HG02623 (cell line): ENCODE measurements at regions not wholly inside any gene's neighbourhood (a gene's known extent, or its start where the extent isn't known, plus 50 kb on each side); places are given as distances from the start of the nearest gene placed in this dataset.

Source experiments
- ATAC-seq: cut with Tn5 transposase; IDR thresholded peaks from one replicate; pipeline ENCODE4 v1.9.1; 2021; ENCODE audit warnings: moderate library complexity; ENCODE audit not compliant: unreplicated experiment

DNA sequence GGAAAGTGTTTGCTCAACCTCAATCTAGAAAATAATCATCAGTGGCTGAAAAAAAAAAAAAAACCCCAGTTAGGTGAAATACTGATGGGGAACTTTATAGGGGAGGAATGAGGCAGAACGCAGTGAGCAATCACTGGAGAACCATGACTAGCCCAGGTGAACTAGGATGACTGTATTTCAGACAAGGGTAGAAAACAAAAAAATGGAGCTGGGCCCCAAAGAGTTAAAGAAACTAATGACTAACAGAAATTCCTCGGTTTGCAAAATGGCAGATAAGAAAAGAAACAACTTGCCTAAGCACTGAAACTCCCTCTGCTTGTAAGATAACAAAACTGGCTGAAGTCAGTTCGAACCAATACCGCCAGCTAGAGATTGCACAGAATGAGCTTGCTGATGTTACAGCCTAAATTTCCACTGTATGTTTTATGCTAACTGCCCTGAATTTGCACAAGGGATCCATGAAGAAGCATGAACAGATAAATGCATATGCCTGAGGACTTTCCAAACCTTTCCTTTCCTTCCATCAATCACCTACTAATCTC, 245.9 kb downstream of the METTL4 start:
- no peak for ATAC-seq

DNA sequence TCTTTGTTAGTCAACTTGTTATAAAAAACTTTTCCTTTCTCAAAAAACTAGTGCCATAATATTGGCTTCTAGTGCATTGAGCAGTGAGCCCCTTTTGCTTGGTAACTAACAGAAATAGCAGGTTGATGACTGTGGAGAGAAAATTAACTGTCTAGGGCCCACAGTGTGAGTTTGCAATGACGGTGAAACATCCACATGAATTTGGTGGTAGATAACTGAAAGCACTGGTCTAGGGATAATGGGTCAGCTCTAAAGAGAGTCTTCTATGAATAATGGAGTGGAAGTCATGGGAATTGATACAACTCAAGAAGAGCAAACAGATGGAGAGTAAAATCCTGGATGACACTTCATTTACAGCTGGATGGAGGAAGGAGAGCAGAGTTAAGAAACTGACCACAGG, 245.4 kb downstream of the METTL4 start:
- ATAC-seq: no peak

DNA sequence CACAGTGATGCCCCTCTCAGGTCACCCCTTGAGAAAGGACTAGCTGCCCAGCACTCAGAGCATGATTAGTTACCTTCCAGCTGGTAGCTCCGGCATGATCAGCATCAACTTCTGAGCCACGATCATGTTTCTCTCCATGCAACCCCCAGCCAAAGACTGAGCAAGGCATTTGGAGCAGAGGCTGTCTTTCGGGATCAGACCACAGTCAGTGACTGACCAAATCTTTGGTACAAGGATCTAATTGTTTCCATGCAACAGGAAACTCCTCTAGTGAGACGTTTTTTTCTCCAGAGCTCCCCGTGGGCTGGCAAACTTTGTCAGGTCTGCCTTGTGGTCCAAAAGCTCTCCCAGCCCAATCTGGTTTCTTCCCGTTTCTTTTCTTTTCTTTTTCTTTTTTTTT, 244.3 kb downstream of the METTL4 start:
- ATAC-seq: no peak

- no peak for ATAC-seq
Observed at GRCh38 chr18:2330764-2331163, 240.5 kb downstream of the METTL4 start.

DNA sequence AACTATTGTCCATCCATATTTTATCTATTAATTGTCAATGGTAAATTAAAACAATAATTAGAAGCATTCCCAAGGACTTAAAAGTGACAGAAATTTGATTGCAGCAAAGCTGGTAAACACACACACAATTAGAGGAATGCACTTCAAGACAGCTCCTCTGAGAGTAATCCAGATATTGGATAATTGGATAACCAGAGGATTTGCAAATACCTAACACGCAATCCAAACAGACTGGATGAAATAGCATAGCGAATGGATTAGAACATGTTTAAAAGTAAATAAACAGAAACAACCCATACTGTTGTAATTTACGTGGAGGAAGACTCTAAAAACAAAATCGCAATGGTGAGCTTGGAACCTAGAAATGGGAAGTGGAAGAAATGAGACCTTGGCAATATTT, 239.8 kb downstream of the METTL4 start:
- ATAC-seq: no peak

DNA sequence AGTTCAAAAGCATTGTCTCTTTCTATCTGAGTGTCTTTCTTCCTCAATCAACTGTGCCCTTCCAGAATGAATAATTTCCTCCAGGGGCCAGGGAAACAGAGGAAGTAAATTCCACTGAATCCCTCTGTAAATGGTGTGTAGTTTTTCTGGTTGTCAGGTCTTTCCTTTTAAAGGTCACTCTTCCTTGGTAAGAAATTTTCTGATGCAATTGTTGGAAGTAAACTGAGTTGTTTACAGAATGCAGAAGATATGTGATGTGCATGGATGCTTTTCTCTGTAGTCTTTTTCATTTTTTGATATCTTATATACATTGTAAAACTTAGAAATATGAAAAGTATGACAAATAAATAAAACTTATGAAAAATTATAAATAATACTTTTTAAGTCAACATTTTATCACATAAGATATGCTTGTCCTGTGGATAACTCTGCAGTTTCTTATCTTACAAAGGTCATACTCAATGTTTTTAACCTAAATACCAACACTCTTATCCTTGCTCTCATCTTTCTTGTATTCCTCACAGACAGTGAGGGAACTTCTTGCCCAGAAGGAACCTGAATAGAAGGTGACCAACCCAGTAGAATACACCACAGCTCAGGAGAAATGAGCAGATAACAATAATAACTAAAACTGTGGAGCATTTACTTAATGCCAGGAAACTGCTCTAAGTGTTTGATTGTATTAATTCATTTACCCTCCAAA, 234.5 kb downstream of the METTL4 start:
- no peak for ATAC-seq

DNA sequence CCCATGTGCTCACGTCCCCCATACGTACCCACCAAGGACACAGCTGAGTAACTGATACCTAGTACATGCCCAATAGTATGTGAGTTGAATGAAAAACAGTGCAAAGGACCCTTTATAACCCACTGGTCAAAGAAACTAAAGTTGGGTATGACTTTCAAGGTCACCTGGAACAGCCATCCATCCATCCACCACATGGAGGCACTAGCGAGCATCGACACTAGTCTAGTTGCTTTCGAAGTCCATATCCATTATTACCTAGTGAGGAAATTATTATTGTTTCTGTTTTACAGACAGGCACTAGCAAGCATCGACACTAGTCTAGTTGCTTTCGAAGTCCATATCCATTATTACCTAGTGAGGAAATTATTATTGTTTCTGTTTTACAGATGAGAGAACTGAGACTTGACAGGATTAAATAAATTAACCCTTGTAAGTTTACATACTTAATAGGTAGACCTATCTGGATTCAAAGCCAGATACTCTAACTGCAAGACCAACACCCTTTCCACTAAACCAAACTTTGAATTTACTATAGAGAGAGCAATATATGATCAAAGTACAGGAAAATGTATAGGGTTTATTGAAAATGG, 233.7 kb downstream of the METTL4 start:
- ATAC-seq: peak; percentile 82

GRCh38 chr18:2338601-2339000, 232.7 kb downstream of the METTL4 start:
- ATAC-seq: no peak

- ATAC-seq: no peak
Observed at GRCh38 chr18:2340335-2340734, 231.0 kb downstream of the METTL4 start.

DNA sequence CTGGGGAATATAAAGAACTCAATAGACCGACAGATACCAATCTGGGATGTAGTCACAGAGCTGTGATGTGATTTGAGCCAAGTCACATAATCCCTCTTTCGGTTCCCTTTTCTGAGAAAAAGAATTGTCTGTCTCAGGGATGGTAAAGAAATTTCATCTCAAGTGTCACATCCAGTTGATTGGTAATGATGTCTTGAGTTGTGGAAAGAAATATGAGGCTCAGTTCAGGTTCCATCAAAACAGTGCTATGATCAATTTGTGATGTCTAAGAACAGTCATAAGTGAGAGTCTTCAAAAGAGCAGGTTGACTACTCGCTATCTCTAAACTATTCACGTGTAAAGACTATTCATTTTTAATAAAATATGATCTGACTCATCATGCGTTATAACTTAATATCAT, 223.3 kb downstream of the METTL4 start:
- no peak for ATAC-seq

DNA sequence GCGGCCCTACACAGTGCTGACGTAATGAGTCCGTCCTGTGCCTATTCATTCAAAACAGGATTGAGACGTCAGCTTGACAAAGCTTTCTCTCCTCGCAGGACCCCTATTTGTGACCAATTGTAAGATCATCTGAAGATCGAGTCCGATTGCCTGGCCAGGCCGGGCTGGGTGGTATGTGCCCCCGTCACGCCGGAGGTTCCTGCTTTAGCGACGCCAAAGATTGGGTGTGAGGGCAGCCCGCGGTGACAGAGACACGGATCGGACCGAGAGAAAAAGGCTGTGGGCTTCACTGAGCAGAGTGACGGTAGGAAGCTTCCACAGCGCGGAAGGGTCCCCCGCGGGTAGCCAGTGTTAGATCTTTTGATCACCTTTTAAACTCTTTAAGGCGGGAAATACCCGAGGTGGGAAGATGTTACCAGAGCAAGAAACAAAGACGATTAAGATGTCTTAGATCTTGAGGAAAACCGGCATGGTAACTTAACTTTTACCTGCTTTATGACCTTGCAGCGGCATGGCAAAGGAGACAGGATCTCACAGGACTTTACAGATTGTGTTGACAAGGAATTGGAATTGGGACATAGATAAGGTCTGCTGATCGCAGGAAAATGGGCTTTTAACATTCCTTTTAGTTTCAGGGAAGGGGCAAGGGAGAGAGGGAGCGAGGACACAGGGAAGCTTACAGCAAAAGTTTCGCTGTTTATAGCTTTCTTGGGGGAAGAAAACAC, 220.0 kb downstream of the METTL4 start:
- ATAC-seq: no peak

GRCh38 chr18:2354292-2354691, 217.0 kb downstream of the METTL4 start:
- no peak for ATAC-seq

- ATAC-seq: no peak
Observed at GRCh38 chr18:2356906-2357305, 214.4 kb downstream of the METTL4 start.

- no peak for ATAC-seq
Observed at GRCh38 chr18:2360861-2361260, 210.4 kb downstream of the METTL4 start.

- no peak for ATAC-seq
Observed at GRCh38 chr18:2368102-2368501, 203.2 kb downstream of the METTL4 start.

DNA sequence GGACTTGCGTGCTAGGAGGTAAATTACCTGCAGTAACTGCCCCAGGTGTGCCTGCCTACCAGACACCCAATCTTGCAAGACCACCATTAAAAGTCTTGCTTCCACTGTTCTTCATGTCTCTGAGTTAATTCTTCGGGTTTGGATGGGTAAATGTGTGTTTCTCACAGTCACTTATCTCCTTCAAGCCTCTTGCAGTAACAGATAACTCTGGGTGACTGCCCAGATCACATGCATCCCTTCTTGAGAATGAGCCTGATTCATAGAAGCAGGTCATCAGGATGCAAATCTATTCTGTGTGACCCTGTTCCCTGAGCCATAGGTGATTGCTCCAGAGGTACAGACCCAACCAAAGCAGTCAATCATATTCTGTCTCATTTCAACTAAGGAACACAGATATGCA, 194.6 kb downstream of the METTL4 start:
- no peak for ATAC-seq

GRCh38 chr18:2380101-2380500, 191.2 kb downstream of the METTL4 start:
- ATAC-seq: no peak

GRCh38 chr18:2381539-2381938, 189.8 kb downstream of the METTL4 start:
- no peak for ATAC-seq

GRCh38 chr18:2387588-2387987, 183.7 kb downstream of the METTL4 start:
- ATAC-seq: no peak

- ATAC-seq: no peak
Observed at GRCh38 chr18:2390158-2390557, 181.1 kb downstream of the METTL4 start.

DNA sequence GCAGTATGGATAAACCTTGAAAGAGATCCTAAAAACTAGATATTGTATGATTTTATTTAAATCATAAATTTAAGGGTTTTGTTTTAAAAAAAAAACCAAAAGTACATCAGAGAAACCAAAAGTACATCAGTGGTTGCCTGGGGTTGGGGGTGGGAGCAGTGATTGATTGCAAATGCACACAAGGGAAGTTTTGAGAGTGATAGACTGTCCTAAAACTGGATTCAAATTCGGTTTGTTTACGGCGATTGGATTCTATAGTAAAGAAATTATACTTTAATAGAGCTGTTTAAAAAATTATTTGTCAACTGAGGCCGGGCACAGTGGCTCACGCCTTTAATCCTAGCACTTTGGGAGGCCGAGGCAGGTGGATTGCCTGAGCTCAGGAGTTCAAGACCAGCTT, 179.8 kb downstream of the METTL4 start:
- no peak for ATAC-seq

GRCh38 chr18:2392446-2392845, 178.9 kb downstream of the METTL4 start:
- ATAC-seq: no peak
